HepG2 (cell line): ENCODE measurements at regions not wholly inside any gene's neighbourhood (a gene's known extent, or its start where the extent isn't known, plus 50 kb on each side); places are given as distances from the start of the nearest gene placed in this dataset.

Source experiments
- CTCF ChIP-seq: sonication (generic); formaldehyde crosslinking; IDR thresholded peaks from 2 replicates; pipeline ENCODE4 v1.5.0; 2020; ENCODE audit warnings: mild to moderate bottlenecking, missing genetic modification reagents, moderate library complexity
- ZBTB34 ChIP-seq: sonication (generic); formaldehyde crosslinking; IDR thresholded peaks from 2 replicates; pipeline ENCODE4 v1.8.0; 2022; ENCODE audit warnings: mild to moderate bottlenecking, missing genetic modification reagents
- ZNF737 ChIP-seq: sonication (generic); formaldehyde crosslinking; IDR thresholded peaks from 2 replicates; pipeline ENCODE4 v1.5.0; 2020; ENCODE audit warnings: missing genetic modification reagents, mild to moderate bottlenecking, borderline replicate concordance

GRCh38 chr18:75581336-75582131, 154.0 kb upstream of the SMIM21 start:
- TF ChIP-seq ZNF737 (CRISPR knock-in tag) = no peak
- TF ChIP-seq ZBTB34 (CRISPR knock-in tag) = no peak
- no peak for TF ChIP-seq CTCF (CRISPR knock-in tag)
